IPS-18c (cell line): ENCODE measurements at regions not wholly inside any gene's neighbourhood (a gene's known extent, or its start where the extent isn't known, plus 50 kb on each side); places are given as distances from the start of the nearest gene placed in this dataset.
"Not testable (repeated sequence)": the region's sequence is repeated elsewhere in the genome, so short reads cannot be mapped to it uniquely, and the experiment has no call there.

Source experiments
- H3K4me3 ChIP-seq: 2 replicates; pipeline ENCODE4 v1.7.0; 2013; ENCODE audit warnings: low read depth, mild to moderate bottlenecking, low read length, moderate library complexity; ENCODE audit not compliant: insufficient read depth
- H3K9me3 ChIP-seq: one replicate; pipeline ENCODE4 v1.6.1; 2013; ENCODE audit warnings: mild to moderate bottlenecking, low read length, moderate library complexity; ENCODE audit not compliant: control insufficient read depth, insufficient read depth

DNA sequence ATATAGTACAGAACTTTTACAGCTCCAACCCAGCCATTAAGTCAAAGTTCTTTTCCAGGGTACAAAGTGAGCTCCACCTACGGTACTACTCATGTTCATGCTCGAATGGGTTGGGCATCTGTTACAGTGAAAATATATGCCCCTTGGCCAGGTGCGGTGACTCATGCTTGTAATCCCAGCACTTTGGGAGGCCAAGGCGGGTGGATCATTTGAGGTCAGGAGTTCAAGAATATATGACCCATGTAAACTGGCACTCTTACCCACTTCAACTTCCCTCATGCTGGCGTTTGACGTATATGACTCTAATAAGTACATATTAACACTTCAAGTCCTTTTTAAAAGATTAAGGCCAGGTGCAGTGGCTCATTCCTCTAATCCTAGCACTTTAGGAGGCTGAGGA, 71.3 kb upstream of the PKN2 start:
- no peak overlapping the region for H3K4me3 ChIP-seq
- H3K9me3 ChIP-seq = no peaks in the 10 kb centered on the region

DNA sequence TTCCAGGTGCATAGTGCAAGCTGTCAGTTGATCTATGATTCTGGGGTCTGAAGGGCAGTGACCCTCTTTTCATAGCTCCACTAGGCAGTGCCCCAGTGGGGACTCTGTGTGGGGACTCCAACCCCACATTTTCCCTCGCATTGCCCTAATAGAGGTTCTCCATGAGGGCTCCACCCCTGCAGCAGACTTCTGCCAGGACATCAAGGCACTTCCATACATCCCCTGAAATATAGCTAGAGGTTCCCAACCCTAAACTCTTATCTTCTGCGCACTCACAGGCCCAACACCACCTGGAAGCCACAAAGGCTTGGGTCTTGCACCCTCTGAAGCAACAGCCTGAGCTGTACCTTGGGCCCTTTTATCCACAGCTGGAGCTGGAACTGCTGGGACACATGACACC, 65.7 kb upstream of the PKN2 start:
- H3K4me3 ChIP-seq = no peak overlapping the region
- H3K9me3 ChIP-seq = peaks cover 8% of the 10 kb centered on the region

GRCh38 chr1:88623101-88623500, 61.0 kb upstream of the PKN2 start:
- H3K9me3 ChIP-seq, H3K4me3 ChIP-seq: not testable (repeated sequence)
